ENCODE measurements at regions not wholly inside any gene's neighbourhood (a gene's known extent, or its start where the extent isn't known, plus 50 kb on each side); places are given as distances from the start of the nearest gene placed in this dataset.

GRCh38 chr14:104316723-104317491 lies 178.5 kb downstream of the KIF26A start:
- Histone ChIP-seq H3K79me2 (ENCODE audit: control insufficient read depth, insufficient read depth, low read length) (no peaks in the 10 kb centered on the region), H3K9me3 (ENCODE audit: control insufficient read depth, insufficient read depth, low read depth, low read length) (no peaks in the 10 kb centered on the region), H2AFZ (ENCODE audit: low read length) (no peak overlapping the region), H3K4me3 (replicated peaks in 1 of 4; ENCODE audit: control extremely low read depth in 1 of 4, insufficient read depth in 1 of 4, low read depth in 3 of 4, low read length in 4 of 4) (no peak overlapping the region), H3K27ac (ENCODE audit: insufficient read depth, low read length) (no peak overlapping the region), H4K20me1 (ENCODE audit: control insufficient read depth, extremely low read depth, insufficient read depth, low read length) (no peaks in the 10 kb centered on the region), H3K9ac (ENCODE audit: insufficient read depth, low read length) (no peak overlapping the region), H3K36me3 (ENCODE audit: control insufficient read depth, insufficient read depth, low read length) (no peaks in the 10 kb centered on the region), H3K4me2 (ENCODE audit: extremely low read depth, insufficient read depth, low read length) (no peak overlapping the region), H3K27me3 (ENCODE audit: control insufficient read depth, insufficient read depth, low read length) (no peaks in the 10 kb centered on the region), H3K4me1 (ENCODE audit: control insufficient read depth, extremely low read depth, insufficient read depth, low read length) (no peaks in the 10 kb centered on the region)
- no peak for TF ChIP-seq CTCF (conservative IDR thresholded peaks at IDR 0.05 in 1 of 2, IDR thresholded peaks at IDR 0.05 in 1 of 2; ENCODE audit: low read depth in 1 of 2, low read length in 2 of 2)
- no peak for TF ChIP-seq EZH2 (IDR thresholded peaks at IDR 0.05; ENCODE audit: low read length, missing control alignments)
- DNase-seq (ENCODE audit: low read depth in 2 of 2) = no peak

- no peak overlapping the region for H3K4me2 ChIP-seq (ENCODE audit: extremely low read depth, insufficient read depth, low read length)
- H4K20me1 ChIP-seq (ENCODE audit: control insufficient read depth, extremely low read depth, insufficient read depth, low read length) = no peaks in the 10 kb centered on the region
- no peak overlapping the region for H3K27ac ChIP-seq (ENCODE audit: insufficient read depth, low read length)
- TF ChIP-seq CTCF (conservative IDR thresholded peaks at IDR 0.05 in 1 of 2, IDR thresholded peaks at IDR 0.05 in 1 of 2; ENCODE audit: low read depth in 1 of 2, low read length in 2 of 2) (no peak), EZH2 (IDR thresholded peaks at IDR 0.05; ENCODE audit: low read length, missing control alignments) (no peak)
- no peak for DNase-seq (ENCODE audit: low read depth in 2 of 2)
- no peaks in the 10 kb centered on the region for H3K4me1 ChIP-seq (ENCODE audit: control insufficient read depth, extremely low read depth, insufficient read depth, low read length)
- no peak overlapping the region for H3K4me3 ChIP-seq (replicated peaks in 1 of 4; ENCODE audit: control extremely low read depth in 1 of 4, insufficient read depth in 1 of 4, low read depth in 3 of 4, low read length in 4 of 4)
- no peaks in the 10 kb centered on the region for H3K27me3 ChIP-seq (ENCODE audit: control insufficient read depth, insufficient read depth, low read length)
- H3K9me3 ChIP-seq (ENCODE audit: control insufficient read depth, insufficient read depth, low read depth, low read length) = no peaks in the 10 kb centered on the region
- no peaks in the 10 kb centered on the region for H3K79me2 ChIP-seq (ENCODE audit: control insufficient read depth, insufficient read depth, low read length)
- no peak overlapping the region for H3K9ac ChIP-seq (ENCODE audit: insufficient read depth, low read length)
- H3K36me3 ChIP-seq (ENCODE audit: control insufficient read depth, insufficient read depth, low read length) = no peaks in the 10 kb centered on the region
- no peak overlapping the region for H2AFZ ChIP-seq (ENCODE audit: low read length)
These were observed 179.1 kb downstream of the KIF26A start for GRCh38 chr14:104317492-104317805.

GRCh38 chr14:104317975-104318557 lies 179.7 kb downstream of the KIF26A start:
- no peaks in the 10 kb centered on the region for H3K4me1 ChIP-seq (ENCODE audit: control insufficient read depth, extremely low read depth, insufficient read depth, low read length)
- no peak overlapping the region for H3K4me2 ChIP-seq (ENCODE audit: extremely low read depth, insufficient read depth, low read length)
- no peaks in the 10 kb centered on the region for H3K79me2 ChIP-seq (ENCODE audit: control insufficient read depth, insufficient read depth, low read length)
- no peaks in the 10 kb centered on the region for H4K20me1 ChIP-seq (ENCODE audit: control insufficient read depth, extremely low read depth, insufficient read depth, low read length)
- DNase-seq (ENCODE audit: low read depth in 2 of 2) = no peak
- H3K9ac ChIP-seq (ENCODE audit: insufficient read depth, low read length) = no peak overlapping the region
- H3K36me3 ChIP-seq (ENCODE audit: control insufficient read depth, insufficient read depth, low read length) = no peaks in the 10 kb centered on the region
- H3K27me3 ChIP-seq (ENCODE audit: control insufficient read depth, insufficient read depth, low read length) = no peaks in the 10 kb centered on the region
- TF ChIP-seq CTCF (conservative IDR thresholded peaks at IDR 0.05 in 1 of 2, IDR thresholded peaks at IDR 0.05 in 1 of 2; ENCODE audit: low read depth in 1 of 2, low read length in 2 of 2) (no peak), EZH2 (IDR thresholded peaks at IDR 0.05; ENCODE audit: low read length, missing control alignments) (no peak)
- no peak overlapping the region for H2AFZ ChIP-seq (ENCODE audit: low read length)
- no peak overlapping the region for H3K4me3 ChIP-seq (replicated peaks in 1 of 4; ENCODE audit: control extremely low read depth in 1 of 4, insufficient read depth in 1 of 4, low read depth in 3 of 4, low read length in 4 of 4)
- no peaks in the 10 kb centered on the region for H3K9me3 ChIP-seq (ENCODE audit: control insufficient read depth, insufficient read depth, low read depth, low read length)
- H3K27ac ChIP-seq (ENCODE audit: insufficient read depth, low read length) = no peak overlapping the region
